ENCODE measurements at regions not wholly inside any gene's neighbourhood (a gene's known extent, or its start where the extent isn't known, plus 50 kb on each side); places are given as distances from the start of the nearest gene placed in this dataset.

GRCh38 chr5:56625541-56625940 lies 189.8 kb upstream of the MAP3K1 start:
- no peak for DNase-seq (ENCODE audit: low read depth in 2 of 2, low spot score in 1 of 2)

DNA sequence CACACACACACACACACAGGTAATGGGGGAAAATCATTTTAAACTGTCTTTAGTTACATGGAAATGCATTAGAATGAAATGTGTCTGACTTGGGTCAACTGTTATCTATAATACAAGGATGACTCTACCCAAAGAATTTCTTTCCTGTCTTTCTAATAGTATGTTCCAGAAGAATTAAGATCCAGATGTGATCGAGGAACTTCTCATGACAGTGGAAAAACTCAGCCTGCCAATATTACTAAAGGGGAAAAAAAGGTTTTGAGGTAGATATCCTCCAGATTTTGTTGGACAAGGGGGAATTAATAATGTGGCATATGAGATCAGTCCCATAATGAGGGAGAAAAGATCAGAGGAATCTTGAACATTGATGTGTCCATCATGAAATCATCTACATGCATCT lies 190.6 kb upstream of the MAP3K1 start:
- DNase-seq (ENCODE audit: low read depth in 2 of 2, low spot score in 1 of 2), result no peak

- no peak for DNase-seq (ENCODE audit: low read depth in 2 of 2, low spot score in 1 of 2)
Observed at GRCh38 chr5:56622141-56622540, 193.2 kb upstream of the MAP3K1 start.

DNA sequence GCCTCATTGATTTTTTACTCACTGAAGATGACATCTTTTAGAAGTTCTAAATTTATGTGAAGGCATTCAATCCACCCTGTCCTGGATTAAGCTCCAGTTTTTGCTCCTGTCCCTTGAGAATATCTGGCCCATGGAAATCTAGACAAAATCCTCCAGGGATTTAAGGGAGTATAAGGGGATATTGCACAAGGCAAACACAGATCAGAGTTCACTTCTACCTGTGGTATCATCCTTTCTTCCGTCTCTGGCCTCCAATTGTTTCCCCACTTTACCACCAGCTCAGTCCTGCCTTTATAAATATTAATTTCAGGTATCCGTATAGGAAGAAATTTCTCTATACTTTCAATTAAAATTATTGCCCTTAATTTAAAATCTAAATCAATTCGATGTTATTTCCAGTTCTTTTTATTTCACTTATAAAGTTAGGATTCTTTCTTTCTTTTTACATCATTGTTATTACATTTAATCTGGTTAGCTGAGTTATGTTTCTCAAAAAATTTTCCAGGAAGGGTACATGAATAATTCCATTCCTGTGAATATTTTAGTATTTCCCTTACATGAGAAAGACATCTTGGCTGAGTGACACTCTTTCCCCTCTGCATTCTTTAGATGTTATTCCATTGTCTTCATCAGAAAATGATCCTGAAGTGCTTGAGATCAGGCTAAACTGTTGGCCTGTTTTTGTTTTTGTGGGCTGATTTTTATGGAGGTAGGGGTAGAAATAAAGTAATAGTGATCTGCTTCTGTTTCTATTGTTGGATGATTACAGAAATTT lies 194.3 kb upstream of the MAP3K1 start:
- DNase-seq (ENCODE audit: low read depth in 2 of 2, low spot score in 1 of 2), result no peak

GRCh38 chr5:56617998-56618397 lies 197.4 kb upstream of the MAP3K1 start:
- no peak for DNase-seq (ENCODE audit: low read depth in 2 of 2, low spot score in 1 of 2)

DNA sequence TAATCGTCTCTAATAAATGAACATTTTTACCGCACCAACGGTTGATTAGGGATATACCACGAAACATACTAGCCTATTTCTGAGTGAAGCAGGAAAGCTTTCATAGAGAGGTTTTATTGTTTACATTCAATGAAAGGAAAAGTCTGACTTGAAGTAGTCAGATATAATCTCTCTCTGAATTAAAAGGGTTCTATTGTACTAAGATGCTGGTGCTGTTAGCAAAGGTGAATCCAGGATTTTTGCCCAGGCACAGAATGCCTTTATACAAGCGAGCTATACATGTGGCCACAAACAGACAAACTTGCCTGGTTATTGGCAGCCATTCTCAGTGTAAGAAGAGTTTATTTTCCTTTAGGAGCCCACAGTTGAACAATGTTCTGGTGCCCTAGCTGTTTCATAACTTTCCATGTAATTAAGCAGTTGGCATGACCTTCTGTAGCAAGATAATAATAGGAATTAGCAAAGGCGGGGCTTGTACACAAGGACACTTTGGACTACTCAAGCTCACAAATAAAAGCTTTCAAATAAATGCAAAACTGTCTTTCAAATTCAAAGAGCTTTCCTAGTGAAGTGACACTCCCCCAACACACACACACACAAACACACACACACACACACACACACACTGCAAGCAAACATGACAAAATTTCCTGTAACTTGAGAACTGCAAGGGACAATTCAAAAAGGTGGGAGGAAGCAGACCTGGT lies 198.7 kb upstream of the MAP3K1 start:
- no peak for DNase-seq (ENCODE audit: low read depth in 2 of 2, low spot score in 1 of 2)

GRCh38 chr5:56615361-56616153 lies 199.8 kb upstream of the MAP3K1 start:
- no peak for DNase-seq (ENCODE audit: low read depth in 2 of 2, low spot score in 1 of 2)

GRCh38 chr5:56612759-56613158 lies 202.6 kb upstream of the MAP3K1 start:
- no peak for DNase-seq (ENCODE audit: low read depth in 2 of 2, low spot score in 1 of 2)

DNA sequence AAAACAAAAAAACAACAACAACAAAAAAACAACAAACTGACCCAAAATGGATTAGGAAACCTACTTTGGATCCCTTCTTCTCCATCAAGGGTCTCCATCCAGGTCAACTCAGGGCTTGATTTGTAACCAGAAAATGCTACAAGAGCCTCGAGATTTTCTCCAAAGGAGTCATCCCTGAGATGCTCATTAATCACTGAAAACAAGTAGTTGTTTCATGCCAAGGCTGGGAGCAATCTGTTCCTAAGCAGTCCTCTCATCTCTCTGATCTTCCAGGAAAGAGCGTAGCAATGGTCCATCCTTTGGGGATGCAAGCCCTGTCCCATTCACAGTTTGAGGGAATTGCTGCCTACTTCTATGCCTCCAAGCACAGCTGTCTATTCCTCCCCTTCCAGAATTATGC lies 203.0 kb upstream of the MAP3K1 start:
- no peak for DNase-seq (ENCODE audit: low read depth in 2 of 2, low spot score in 1 of 2)

DNA sequence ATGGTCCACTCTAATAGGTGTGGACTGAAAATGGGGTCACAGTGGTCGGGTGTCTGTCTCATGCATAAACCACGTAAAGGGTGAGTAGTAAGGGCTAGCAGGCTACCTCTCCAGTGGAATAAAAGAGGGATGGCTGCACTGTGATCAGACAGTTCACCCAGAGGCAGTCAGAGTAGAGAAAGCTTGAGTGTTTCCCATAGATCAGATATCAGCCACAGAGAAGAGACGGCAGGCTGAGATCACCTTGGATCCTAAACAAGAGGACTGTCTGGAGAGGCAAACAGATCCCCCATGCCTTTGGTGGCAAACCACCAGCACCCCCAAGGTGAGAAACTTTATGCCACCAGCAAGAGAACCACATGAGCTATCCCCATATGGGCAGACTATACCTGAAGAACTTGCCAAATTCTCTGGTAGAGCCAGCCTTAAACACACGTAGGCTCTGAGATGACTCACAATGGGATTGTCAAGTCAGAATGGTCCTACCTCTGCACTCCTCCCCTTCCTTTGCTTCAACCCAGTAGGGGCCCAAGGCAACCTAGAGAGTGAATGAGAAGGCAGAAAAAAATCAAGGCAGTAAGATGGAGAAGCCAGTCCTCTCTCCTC lies 205.2 kb upstream of the MAP3K1 start:
- DNase-seq (ENCODE audit: low read depth in 2 of 2, low spot score in 1 of 2), result no peak

DNA sequence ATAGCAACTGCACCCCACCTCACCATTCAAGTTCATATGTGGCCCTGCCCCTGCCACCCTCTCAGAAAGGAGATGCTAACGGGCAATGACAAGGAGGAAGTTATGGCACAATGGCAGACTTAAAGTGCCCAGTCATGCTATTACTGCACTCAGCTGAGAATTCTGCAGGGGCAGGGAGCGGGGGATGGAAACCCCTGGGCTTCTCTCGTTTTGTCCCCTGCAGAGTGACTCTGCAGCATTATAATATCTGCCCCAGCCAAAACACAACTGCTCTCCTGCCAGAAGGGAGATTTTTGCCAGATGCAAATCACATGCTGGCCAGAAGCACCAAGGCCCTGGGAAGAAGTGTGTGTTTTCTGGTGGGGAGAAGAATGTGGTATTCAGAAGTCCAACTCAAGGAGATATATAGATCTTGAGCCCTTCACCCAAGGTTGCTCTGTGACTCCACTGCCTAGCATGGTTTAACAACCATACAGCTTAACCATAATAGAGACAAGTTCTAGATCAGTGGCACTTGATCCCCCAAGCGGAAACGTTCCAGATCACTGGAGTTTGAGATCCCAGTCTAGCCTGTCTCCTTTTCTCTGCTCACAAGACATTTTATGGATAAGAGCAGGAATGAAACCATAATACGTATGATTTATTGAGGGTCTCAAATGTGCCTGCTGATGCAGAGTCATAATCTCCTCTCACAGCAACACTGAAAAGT lies 207.0 kb upstream of the MAP3K1 start:
- no peak for DNase-seq (ENCODE audit: low read depth in 2 of 2, low spot score in 1 of 2)

DNA sequence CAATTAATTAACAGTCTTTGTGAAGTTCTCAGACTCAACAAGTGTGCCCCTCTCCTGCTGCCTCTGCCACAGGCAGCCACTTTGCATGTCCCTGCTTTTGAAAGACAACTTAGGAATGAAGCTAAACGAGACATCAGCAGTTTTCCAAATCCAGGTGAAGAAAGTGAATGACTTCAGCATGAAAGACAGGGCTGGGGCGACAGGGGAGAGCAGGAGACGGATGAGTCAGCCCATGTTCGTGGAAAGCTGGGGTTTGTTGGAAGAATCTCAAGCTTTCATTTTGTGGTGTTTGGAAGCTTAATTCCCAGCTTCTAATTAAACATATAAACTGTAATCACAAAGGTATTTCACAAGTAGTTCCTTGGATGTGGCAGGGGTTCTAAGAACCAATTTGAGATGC lies 207.8 kb upstream of the MAP3K1 start:
- DNase-seq (ENCODE audit: low read depth in 2 of 2, low spot score in 1 of 2), result no peak

DNA sequence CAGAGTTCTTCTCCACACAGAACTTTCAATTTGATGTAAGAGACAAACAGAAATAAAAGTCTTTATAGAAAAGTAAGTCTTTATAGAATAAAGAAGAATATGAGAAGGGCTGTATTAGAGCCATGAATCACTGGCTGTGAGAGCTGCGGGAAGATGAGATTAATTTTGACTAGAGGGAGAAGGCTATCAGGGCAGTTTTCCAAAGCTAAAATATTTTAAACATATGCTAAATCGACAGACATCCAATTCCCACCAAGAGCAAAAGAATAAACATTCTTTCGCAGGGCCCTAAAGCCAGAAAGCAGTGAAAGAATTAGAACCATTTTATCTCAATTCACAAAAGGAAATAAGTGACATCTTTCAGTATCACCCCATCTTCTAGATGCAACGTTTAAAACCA lies 208.3 kb upstream of the MAP3K1 start:
- DNase-seq (ENCODE audit: low read depth in 2 of 2, low spot score in 1 of 2), result no peak

DNA sequence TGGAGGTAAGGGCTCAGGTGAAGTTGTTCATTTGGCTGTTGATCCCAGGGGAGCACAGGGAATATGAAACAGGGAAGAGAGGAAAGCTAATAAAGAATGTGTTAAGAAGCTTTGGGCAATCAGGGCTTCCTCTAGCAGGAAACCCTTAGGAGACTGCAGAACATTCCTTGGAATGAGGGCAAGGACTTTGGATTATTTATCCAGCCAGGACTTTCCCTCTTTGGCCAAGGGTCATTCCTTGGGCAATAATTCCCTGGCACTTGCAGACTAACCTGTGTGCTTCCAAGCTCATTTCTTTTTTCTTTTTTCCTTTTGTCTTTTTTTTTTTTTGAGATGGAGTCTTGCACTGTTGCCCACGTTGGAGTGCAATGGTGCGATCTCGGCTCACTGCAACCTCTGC lies 209.2 kb upstream of the MAP3K1 start:
- DNase-seq (ENCODE audit: low read depth in 2 of 2, low spot score in 1 of 2), result no peak

DNA sequence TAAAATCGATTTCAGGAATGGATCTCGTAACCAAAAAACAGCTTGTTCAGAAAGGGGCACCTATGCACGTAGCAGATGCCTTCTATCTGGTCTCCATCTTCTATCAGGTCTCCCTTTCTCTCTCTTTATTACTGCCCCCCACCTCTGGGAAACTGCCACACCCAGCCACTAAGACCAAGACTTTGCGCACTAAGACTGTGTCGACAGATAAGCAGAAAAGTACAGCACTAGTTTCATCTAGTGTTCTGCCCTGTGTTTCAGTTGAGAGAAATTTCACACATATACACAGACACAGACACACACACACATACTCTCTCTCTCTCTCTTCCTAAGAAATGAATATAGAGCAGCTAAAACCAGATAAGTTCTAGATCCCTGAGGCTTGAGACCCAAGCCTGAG lies 210.1 kb upstream of the MAP3K1 start:
- no peak for DNase-seq (ENCODE audit: low read depth in 2 of 2, low spot score in 1 of 2)

DNA sequence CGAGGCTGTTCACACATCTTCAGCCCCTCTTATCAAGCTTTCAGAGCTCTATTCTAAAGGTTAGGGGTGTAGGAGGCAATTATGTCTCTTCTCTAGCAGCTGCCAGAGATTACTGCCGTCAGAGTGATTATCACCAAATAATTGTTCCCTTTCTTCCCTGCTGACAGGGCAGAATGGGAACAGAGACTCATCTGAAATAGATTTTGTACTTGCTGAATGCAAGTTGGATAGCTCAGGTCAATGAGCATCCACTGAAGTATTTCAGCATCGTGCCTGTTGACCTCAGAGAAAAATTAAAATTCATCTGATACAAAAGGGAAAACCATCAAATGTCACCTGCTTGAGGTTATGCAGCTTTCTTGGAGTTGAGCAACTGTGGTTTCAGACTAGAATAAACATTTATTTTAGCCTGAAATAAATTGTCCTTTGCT lies 213.7 kb upstream of the MAP3K1 start:
- DNase-seq (ENCODE audit: low read depth in 2 of 2, low spot score in 1 of 2), result no peak

DNA sequence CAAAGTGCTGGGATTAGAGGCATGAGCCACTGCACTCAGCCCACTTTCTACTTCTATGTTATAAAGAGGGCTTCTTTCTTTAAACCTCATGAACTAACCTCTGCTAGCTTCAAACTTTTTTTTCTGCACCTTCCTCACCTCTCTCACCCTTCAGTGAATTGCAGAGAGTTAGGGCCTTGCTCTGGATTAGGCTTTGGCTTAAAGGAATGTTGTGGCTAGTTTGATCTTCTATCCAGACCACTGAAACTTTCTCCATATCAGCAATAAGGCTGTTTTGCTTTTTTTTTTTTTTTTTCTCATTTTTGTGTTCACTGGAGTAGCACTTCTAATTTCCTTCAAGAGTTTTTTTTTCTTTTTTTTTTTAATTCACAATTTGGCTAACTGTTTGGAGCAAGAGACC lies 216.4 kb upstream of the MAP3K1 start:
- DNase-seq (ENCODE audit: low read depth in 2 of 2, low spot score in 1 of 2), result no peak

GRCh38 chr5:56596155-56596554 lies 219.2 kb upstream of the MAP3K1 start:
- DNase-seq (ENCODE audit: low read depth in 2 of 2, low spot score in 1 of 2), result no peak

GRCh38 chr5:56595566-56595965 lies 219.8 kb upstream of the MAP3K1 start:
- DNase-seq (ENCODE audit: low read depth in 2 of 2, low spot score in 1 of 2), result no peak

DNA sequence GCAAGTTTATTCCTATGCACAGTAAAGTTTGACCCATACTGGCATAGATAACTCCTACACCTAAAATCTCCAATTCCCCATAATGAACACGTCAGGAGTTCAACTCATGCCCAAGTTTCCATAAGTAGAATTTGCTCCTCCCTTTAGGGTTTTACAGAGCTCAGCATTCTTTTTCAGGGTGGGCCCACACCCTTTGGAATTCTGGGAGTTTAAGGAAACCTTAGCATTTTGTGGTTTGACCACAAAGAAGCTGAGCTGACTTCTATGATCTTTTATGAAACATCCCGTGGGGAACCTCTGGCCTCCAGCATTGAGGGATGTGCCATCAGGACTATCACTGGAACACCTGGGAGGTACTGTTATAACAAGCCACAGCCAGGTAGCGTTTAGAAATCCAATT lies 220.6 kb upstream of the MAP3K1 start:
- no peak for DNase-seq (ENCODE audit: low read depth in 2 of 2, low spot score in 1 of 2)

DNA sequence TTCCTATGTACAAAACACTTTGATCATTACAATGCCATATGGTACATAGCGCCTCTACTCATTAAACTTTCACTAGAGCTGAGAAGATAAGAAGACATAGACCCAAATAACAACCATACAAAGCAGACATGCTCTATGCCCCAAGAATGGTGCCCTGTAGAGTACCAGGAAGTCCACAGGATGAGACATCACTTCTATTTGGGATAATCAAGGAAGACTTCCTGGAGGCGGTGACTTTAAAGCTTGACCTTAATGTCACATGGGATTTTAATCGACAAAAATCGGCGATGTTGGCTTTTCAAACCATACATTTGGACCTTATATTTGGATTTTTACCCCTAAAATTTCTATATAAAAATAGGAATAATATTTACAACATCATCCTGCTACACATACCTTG lies 224.3 kb upstream of the MAP3K1 start:
- no peak for DNase-seq (ENCODE audit: low read depth in 2 of 2, low spot score in 1 of 2)

Data from stimulated activated CD8-positive, alpha-beta memory T cell treated with anti-CD3 and anti-CD28 coated beads, Interleukin-4, amount 100 ng/mL, for 1 hour (primary cell).